OCI-LY7 (cell line): ENCODE measurements at regions not wholly inside any gene's neighbourhood (a gene's known extent, or its start where the extent isn't known, plus 50 kb on each side); places are given as distances from the start of the nearest gene placed in this dataset.

Source experiments
- CTCF ChIP-seq: fragments of 200-600 bp; sonication (generic); conservative IDR thresholded peaks from 2 replicates; pipeline ENCODE4 v1.5.1; 2014; ENCODE audit warnings: mild to moderate bottlenecking, antibody characterized with exemption, low read length, moderate library complexity, mixed read lengths
- EZH2phosphoT487 ChIP-seq: fragments of 200-600 bp; sonication (generic); IDR thresholded peaks from 2 replicates; pipeline ENCODE4 v1.6.1; 2018; ENCODE audit warnings: low read depth, borderline replicate concordance, mild to moderate bottlenecking, mixed run types, antibody characterized with exemption, low read length, moderate library complexity, mixed read lengths

GRCh38 chr5:57719216-57719615 lies 236.6 kb upstream of the ACTBL2 start:
- TF ChIP-seq CTCF: no peak
- no peak for TF ChIP-seq EZH2phosphoT487
